Natural killer cell treated with Interleukin-12 subunit alpha and Interleukin-12 subunit beta and Interleukin-15 and Interleukin-18, amount 100 ng/mL, for 72 hours (primary cell): ENCODE measurements at regions not wholly inside any gene's neighbourhood (a gene's known extent, or its start where the extent isn't known, plus 50 kb on each side); places are given as distances from the start of the nearest gene placed in this dataset.
"Not testable (repeated sequence)": the region's sequence is repeated elsewhere in the genome, so short reads cannot be mapped to it uniquely, and the experiment has no call there.

Source experiments
- ATAC-seq, 2 donors: fragments of 150-1000 bp; cut with Tn5 transposase in 1 of 2; sonication (Bioruptor Pico), chemical (Tn5 transposase) in 1 of 2; 2 replicates each; pipeline ENCODE4 v1.10.0; 2021
- DNase-seq: peaks from one replicate; pipeline ENCODE4 v3.0.0; 2022; ENCODE audit warnings: low spot score
- H3K27ac Mint-ChIP-seq, 2 donors: 1 replicate in 1 of 2; 2 replicates in 1 of 2; pipeline ENCODE4 v1.8.0; 2022; ENCODE audit warnings: mixed read lengths in 2 of 2, mild to moderate bottlenecking in 1 of 2, moderate library complexity in 1 of 2
- H3K27me3 Mint-ChIP-seq, 2 donors: 1 replicate in 1 of 2; 2 replicates in 1 of 2; pipeline ENCODE4 v1.8.0; 2022; ENCODE audit warnings: mixed read lengths in 2 of 2
- H3K36me3 Mint-ChIP-seq: one replicate; pipeline ENCODE4 v1.8.0; 2022; ENCODE audit warnings: mixed read lengths
- H3K4me1 Mint-ChIP-seq, 2 donors: 1 replicate in 1 of 2; 2 replicates in 1 of 2; pipeline ENCODE4 v1.8.0; 2022; ENCODE audit warnings: low read depth in 2 of 2, mixed read lengths in 2 of 2, mild to moderate bottlenecking in 1 of 2
- H3K4me3 Mint-ChIP-seq: one replicate; pipeline ENCODE4 v1.8.0; 2022; ENCODE audit warnings: mixed read lengths
- H3K9me3 Mint-ChIP-seq: 2 replicates; pipeline ENCODE4 v1.8.0; 2022; ENCODE audit warnings: mixed read lengths

GRCh38 chr2:195562570-195563566, 94.2 kb upstream of the SLC39A10 start:
- peaks cover 2% of the 10 kb centered on the region for H3K9me3 Mint-ChIP-seq
- ATAC-seq: peak in 1 of 2 donors; percentile 37
- no peaks in the 10 kb centered on the region for H3K27me3 Mint-ChIP-seq
- H3K4me3 Mint-ChIP-seq: peak overlapping the region; percentile 90
- no peak for DNase-seq
- H3K27ac Mint-ChIP-seq: peak overlapping the region; percentile 98 to 100
- peaks cover 44 to 54% of the 10 kb centered on the region in 2 donors for H3K4me1 Mint-ChIP-seq
- peaks cover 24% of the 10 kb centered on the region for H3K36me3 Mint-ChIP-seq

- DNase-seq: no peak
- Mint-ChIP-seq H3K4me3 (peak overlapping the region; percentile 90), H3K4me1 (peaks cover 47 to 60% of the 10 kb centered on the region in 2 donors), H3K27ac (peak overlapping the region; percentile 98 to 100), H3K36me3 (peaks cover 24% of the 10 kb centered on the region), H3K27me3 (no peaks in the 10 kb centered on the region), H3K9me3 (peaks cover 2% of the 10 kb centered on the region)
- no peak for ATAC-seq
Measured at GRCh38 chr2:195561116-195561921, 95.7 kb upstream of the SLC39A10 start.

DNA sequence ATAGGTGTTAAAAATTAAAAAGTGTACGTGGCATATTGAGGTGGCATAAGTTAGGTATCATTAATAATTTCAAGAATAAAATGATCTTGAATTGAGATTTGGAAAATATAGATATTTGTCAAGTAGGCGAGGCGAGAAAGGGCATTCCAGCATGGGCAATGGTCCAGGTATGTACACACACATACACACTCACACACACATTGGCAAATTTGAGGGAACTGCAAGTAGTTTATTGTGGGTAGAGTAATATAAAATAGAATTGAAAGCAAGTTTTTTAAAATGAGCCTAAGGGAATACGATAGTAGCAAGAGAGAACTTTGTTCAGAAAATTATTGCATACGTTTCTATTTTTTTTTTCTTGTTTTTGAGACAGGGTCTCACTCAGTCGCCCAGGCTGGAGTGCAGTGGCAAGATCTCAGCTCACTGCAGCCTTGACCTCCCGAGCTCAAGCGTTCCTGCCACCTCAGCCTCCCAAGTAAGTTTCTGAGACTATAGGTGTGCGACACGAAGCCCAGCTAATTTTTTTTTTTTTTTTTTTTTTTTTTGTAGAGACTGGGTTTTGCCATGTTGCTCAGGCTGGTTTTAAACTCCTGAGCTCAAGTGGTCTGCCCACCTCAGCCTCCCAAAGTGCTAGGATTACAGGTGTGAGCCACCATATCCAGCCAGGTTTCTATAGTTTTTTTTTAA, 96.7 kb upstream of the SLC39A10 start:
- Mint-ChIP-seq H3K4me3 (peak overlapping the region; percentile 90), H3K9me3 (peaks cover 2% of the 10 kb centered on the region), H3K27me3 (no peaks in the 10 kb centered on the region), H3K27ac (peak overlapping the region; percentile 98 to 100), H3K36me3 (peaks cover 24% of the 10 kb centered on the region), H3K4me1 (peaks cover 43 to 63% of the 10 kb centered on the region in 2 donors)
- ATAC-seq (no peak), DNase-seq (no peak)

- ATAC-seq (peak; percentile 84 to 88), DNase-seq (peak; percentile 85)
- peaks cover 2% of the 10 kb centered on the region for H3K9me3 Mint-ChIP-seq
- H3K36me3 Mint-ChIP-seq: peaks cover 24% of the 10 kb centered on the region
- H3K4me1 Mint-ChIP-seq: peaks cover 43 to 63% of the 10 kb centered on the region in 2 donors
- no peaks in the 10 kb centered on the region for H3K27me3 Mint-ChIP-seq
- H3K4me3 Mint-ChIP-seq: peak overlapping the region; percentile 90
- H3K27ac Mint-ChIP-seq: peak overlapping the region; percentile 98 to 100
Measured at GRCh38 chr2:195559431-195559914, 97.6 kb upstream of the SLC39A10 start.

GRCh38 chr2:195555971-195556370, 101.1 kb upstream of the SLC39A10 start:
- Mint-ChIP-seq H3K36me3 (peaks cover 42% of the 10 kb centered on the region), H3K9me3 (peaks cover 5% of the 10 kb centered on the region), H3K27ac (peak overlapping the region; percentile 68 to 87), H3K27me3 (no peaks in the 10 kb centered on the region), H3K4me3 (no peak overlapping the region), H3K4me1 (peaks cover 35 to 63% of the 10 kb centered on the region in 2 donors)
- ATAC-seq: no peak
- DNase-seq: no peak

GRCh38 chr2:195552581-195552980, 104.4 kb upstream of the SLC39A10 start:
- peak overlapping the region; percentile 70 to 86 for H3K27ac Mint-ChIP-seq
- H3K36me3 Mint-ChIP-seq: peaks cover 41% of the 10 kb centered on the region
- ATAC-seq (no peak), DNase-seq (no peak)
- peaks cover 12% of the 10 kb centered on the region for H3K9me3 Mint-ChIP-seq
- peaks cover 31 to 55% of the 10 kb centered on the region in 2 donors for H3K4me1 Mint-ChIP-seq
- peak overlapping the region; percentile 75 for H3K4me3 Mint-ChIP-seq
- H3K27me3 Mint-ChIP-seq: no peaks in the 10 kb centered on the region

DNA sequence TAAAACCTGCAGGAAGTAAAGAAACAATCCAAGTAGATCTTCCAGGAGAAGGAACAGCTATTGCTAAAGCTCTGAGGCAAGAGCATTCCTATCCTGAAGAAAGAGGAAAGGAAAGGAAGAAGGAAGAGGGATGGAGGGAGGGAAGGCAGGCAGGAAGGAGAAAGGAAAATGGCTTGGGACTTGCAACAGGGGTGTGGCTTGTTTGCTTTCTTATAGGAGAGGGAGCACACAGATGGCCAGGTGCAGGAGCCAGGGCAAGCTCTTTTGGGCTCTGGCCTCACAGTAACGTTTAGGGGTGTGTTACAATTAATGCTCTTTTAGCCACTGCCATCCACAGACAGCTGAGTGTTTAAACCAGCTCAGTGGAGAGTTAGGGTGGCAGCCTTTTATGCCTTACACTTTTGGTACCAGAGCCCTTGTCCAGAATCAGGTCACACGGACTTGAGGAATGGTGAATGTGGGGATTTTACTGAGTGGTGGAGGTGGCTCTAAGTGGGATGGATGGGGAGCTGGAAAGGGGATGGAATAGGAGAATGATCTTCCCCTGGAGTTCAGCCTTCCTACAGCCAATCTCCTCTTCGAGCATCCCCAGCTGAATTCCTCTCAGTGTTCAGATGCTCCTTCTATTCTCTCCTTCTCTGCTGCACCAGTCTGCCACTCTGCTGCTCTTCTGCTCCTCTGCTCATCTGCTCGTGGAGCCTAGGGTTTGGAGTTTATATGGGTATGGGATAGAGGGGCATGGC, 108.7 kb upstream of the SLC39A10 start:
- peaks cover 12% of the 10 kb centered on the region for H3K9me3 Mint-ChIP-seq
- peak overlapping the region; percentile 11 to 49 for H3K27ac Mint-ChIP-seq
- peaks cover 34 to 51% of the 10 kb centered on the region in 2 donors for H3K4me1 Mint-ChIP-seq
- no peak overlapping the region for H3K4me3 Mint-ChIP-seq
- ATAC-seq (no peak), DNase-seq (no peak)
- H3K27me3 Mint-ChIP-seq: no peaks in the 10 kb centered on the region
- H3K36me3 Mint-ChIP-seq: peaks cover 43% of the 10 kb centered on the region

- H3K27ac Mint-ChIP-seq, H3K4me3 Mint-ChIP-seq, DNase-seq, H3K27me3 Mint-ChIP-seq, ATAC-seq: not testable (repeated sequence)
- Mint-ChIP-seq H3K36me3 (peaks cover 40% of the 10 kb centered on the region), H3K4me1 (peaks cover 37 to 50% of the 10 kb centered on the region in 2 donors), H3K9me3 (peaks cover 15% of the 10 kb centered on the region)
Measured at GRCh38 chr2:195547268-195547840, 109.7 kb upstream of the SLC39A10 start.

DNA sequence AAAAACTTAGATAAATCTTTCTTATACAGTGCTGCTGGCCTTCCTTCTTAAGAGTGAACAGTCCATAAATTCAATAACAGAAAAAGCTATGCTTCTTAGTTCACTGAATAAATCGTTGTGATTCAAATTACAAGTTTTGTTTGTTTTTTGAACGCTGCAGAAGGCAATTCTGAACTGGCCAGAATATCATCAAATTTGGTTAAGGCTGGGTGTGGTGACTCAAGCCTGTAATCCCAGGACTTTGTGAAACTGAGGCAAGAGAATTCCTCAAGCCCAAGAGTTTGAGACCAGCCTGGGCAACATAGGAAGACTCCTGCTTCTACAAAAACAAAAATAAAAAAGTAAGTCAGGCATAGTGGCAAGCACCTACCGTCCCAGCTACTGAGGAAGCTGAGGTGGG, 111.2 kb upstream of the SLC39A10 start:
- ATAC-seq: no peak
- Mint-ChIP-seq H3K4me3 (no peak overlapping the region), H3K36me3 (peaks cover 38% of the 10 kb centered on the region), H3K27ac (peak overlapping the region in 1 of 2 donors; percentile 86), H3K9me3 (peaks cover 11% of the 10 kb centered on the region), H3K4me1 (peaks cover 40 to 54% of the 10 kb centered on the region in 2 donors), H3K27me3 (no peaks in the 10 kb centered on the region)
- no peak for DNase-seq

DNA sequence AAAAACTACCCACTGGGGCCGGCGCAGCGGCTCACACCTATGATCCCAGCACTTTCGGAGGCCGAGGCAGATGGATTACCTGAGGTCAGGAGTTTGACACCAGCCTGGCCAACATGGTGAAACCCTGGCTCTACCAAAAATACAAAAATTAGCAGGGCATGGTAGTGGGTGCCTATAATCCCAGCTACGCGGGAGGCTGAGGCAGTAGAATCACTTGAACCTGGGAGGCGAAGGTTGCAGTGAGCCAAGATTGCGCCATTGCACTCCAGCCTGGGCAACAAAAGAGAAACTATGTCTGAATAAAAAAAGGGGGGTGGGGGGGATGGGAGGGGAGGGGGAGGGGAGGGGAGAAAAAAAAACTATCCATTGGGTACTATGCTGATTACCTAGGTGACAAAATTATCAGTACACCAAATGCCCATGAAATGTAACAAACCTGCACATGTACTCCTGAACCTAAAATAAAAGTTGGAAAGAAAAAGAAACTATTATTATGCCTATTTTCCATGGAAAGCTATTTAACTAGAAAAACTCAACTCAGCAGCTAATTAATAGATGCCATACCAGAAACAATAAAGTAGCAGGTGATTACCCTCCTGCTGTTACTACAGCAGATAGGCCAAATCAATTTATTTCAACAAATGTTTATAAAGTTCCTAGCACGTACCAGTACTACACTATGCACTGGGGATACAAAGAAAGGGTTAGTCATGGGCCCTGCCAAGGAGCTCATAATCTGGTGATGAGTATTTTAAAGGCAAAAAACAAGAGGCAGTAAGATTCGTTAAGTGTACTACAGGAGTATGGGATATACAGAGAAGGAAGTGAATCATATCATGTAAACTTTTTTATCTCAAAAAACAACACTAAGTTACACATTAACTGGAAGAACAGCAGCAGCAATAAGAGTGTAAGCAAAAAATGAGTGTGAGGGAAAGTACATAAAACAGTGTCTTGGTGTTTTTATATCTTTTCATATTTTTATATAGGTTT, 112.8 kb upstream of the SLC39A10 start:
- peaks cover 41 to 58% of the 10 kb centered on the region in 2 donors for H3K4me1 Mint-ChIP-seq
- H3K4me3 Mint-ChIP-seq: peak overlapping the region; percentile 63
- H3K27ac Mint-ChIP-seq: peak overlapping the region; percentile 81 to 86
- DNase-seq (no peak), ATAC-seq (peak; percentile 93 to 98)
- no peaks in the 10 kb centered on the region for H3K27me3 Mint-ChIP-seq
- peaks cover 8% of the 10 kb centered on the region for H3K9me3 Mint-ChIP-seq
- H3K36me3 Mint-ChIP-seq: peaks cover 37% of the 10 kb centered on the region

GRCh38 chr2:195543063-195543462, 114.0 kb upstream of the SLC39A10 start:
- Mint-ChIP-seq H3K27ac (peak overlapping the region; percentile 81 to 86), H3K27me3 (peaks cover 0 to 7% of the 10 kb centered on the region in 2 donors), H3K4me1 (peaks cover 39 to 58% of the 10 kb centered on the region in 2 donors), H3K36me3 (peaks cover 41% of the 10 kb centered on the region), H3K4me3 (peak overlapping the region; percentile 71), H3K9me3 (peaks cover 4% of the 10 kb centered on the region)
- ATAC-seq (no peak), DNase-seq (no peak)
